C4-2B (cell line): ENCODE measurements at regions not wholly inside any gene's neighbourhood (a gene's known extent, or its start where the extent isn't known, plus 50 kb on each side); places are given as distances from the start of the nearest gene placed in this dataset.

Source experiments
- H3K27ac ChIP-seq: fragments of 450-650 bp; 2 replicates; pipeline ENCODE4 v1.5.1; 2017
- ZFX ChIP-seq: fragments of 450-650 bp; IDR thresholded peaks from 2 replicates; pipeline ENCODE4 v1.6.1; 2017
- TF ChIP-seq, protein P1 (sequence below): fragments of 450-650 bp; conservative IDR thresholded peaks from 2 replicates; pipeline ENCODE4 v1.5.1; 2017; ENCODE audit warnings: mild to moderate bottlenecking

- H3K27ac ChIP-seq: no peak overlapping the region
- TF ChIP-seq, protein P1, sequence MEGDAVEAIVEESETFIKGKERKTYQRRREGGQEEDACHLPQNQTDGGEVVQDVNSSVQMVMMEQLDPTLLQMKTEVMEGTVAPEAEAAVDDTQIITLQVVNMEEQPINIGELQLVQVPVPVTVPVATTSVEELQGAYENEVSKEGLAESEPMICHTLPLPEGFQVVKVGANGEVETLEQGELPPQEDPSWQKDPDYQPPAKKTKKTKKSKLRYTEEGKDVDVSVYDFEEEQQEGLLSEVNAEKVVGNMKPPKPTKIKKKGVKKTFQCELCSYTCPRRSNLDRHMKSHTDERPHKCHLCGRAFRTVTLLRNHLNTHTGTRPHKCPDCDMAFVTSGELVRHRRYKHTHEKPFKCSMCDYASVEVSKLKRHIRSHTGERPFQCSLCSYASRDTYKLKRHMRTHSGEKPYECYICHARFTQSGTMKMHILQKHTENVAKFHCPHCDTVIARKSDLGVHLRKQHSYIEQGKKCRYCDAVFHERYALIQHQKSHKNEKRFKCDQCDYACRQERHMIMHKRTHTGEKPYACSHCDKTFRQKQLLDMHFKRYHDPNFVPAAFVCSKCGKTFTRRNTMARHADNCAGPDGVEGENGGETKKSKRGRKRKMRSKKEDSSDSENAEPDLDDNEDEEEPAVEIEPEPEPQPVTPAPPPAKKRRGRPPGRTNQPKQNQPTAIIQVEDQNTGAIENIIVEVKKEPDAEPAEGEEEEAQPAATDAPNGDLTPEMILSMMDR: no peak
- no peak for TF ChIP-seq ZFX
Measured at GRCh38 chr10:64394744-64395143, 873.5 kb downstream of the REEP3 start.

GRCh38 chr10:64396105-64396708 lies 875.0 kb downstream of the REEP3 start:
- TF ChIP-seq, protein P1: no peak
- TF ChIP-seq ZFX: no peak
- H3K27ac ChIP-seq: no peak overlapping the region

DNA sequence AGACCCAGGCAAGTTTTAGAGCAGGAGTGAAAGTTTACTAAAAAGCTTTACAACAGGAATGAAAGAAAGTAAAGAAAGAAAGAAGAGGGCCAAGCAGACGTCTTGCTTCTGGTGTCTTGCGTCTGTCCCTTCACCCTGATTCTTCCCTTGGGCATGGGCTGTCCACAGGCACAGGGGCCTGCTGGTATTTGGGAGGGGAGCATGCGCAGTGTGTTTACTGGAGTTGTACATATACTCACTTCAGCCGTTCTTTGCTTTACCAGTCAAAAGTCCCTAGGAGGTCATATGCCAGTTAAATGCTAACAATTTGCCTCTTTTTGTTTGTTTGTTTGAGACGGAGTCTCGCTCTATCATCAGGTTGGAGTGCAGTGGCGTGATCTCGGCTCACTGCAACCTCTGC lies 875.9 kb downstream of the REEP3 start:
- TF ChIP-seq, protein P1: no peak
- no peak for TF ChIP-seq ZFX

DNA sequence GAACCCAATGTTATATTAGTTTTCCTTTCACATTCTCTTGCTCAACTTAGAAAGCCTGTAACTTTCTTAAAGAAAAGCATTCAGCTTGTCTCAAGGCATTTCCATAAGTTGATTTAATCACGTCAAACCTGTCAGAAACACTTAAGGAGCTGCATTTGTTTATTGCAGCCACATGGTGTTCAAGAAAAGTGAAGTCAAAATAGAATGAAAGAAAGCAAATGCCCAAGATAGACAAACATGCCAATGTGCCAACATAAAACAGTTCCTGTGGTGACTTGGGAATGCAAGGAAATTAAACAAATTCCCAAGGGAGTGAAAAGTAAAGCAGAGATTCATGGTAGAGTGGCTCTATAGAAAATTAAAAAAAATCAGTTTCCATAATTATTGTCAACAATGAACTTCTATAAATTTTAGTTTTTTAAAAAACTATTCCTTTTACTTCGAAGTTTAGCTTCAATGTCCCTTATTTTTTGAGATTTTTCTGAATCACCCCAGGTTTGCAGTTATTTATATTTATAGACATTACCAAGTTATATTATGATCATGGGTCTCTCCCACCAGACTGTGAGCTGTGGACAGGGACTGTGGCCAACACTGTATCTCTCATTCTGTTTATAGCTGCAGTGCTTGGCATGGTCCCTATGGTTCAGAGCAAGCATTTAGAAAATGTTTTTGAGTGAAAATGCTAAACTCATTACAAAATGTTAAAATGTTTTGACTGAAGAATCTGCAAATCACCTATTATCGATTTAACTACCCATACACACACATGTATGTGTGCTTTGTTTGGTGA lies 887.4 kb downstream of the REEP3 start:
- H3K27ac ChIP-seq: no peak overlapping the region
- TF ChIP-seq, protein P1: no peak
- no peak for TF ChIP-seq ZFX

More for the DNA sequence above, 875.9 kb downstream of the REEP3 start:
- H3K27ac ChIP-seq: no peak overlapping the region

DNA sequence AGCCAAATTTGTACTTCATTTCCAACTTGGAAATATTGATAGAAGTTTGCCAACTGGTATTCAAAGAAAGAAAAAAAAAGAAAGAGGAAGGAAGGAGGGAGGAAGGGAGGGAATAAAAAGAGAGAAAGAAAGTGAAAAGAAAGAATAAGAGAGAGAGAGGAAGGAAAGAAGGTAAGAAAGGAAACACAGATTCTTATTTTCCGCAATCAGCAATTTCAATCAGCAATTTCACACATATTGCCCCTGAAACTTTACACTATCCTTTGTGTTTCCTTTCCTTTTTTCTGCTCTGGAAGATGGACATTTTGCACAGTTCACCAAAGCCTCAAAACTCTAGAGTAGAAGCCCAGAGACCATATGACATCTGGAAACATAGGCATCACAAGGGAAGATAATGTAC lies 888.1 kb downstream of the REEP3 start:
- no peak overlapping the region for H3K27ac ChIP-seq
- TF ChIP-seq, protein P1: no peak

DNA sequence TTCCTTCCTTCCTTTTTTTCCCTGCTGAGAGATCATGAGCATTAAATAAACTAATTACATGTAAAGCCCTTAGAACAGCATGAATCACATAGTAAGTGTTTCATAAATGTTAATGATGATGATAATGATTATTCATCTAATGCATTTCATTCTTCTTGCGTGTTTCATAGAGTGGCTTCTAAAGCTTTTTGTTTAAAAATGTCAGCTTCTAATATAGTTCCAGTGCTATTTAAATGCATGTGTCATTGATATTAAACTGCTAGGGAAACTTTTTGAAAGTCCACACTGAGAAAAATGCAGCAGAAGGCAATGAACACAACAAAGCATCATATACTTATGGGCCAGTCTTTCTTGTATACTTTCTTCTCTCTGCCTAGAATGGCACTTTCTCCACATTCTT lies 894.8 kb downstream of the REEP3 start:
- no peak overlapping the region for H3K27ac ChIP-seq
- TF ChIP-seq, protein P1: no peak
- TF ChIP-seq ZFX: no peak

DNA sequence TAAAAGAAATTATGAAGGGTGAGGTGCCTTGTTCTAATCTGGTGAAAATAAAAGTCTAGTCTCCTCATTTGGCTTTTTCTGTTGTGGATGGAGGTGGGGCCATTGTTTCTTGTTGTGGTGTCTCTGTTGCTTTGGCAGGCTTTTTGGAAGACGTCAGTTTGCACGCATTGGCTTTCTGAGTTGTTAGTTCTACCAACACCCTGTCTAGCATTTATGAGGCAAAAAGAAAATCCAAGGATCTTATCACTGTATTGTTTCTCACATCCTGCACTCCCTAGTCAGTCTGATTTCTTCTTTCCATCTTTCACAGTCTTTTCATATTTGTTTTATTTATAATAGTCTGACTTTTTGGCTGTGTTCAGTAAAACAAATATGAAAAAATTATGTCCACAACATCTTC lies 898.3 kb downstream of the REEP3 start:
- TF ChIP-seq ZFX: no peak
- TF ChIP-seq, protein P1: no peak
- H3K27ac ChIP-seq: no peak overlapping the region
